HG03280 (cell line): ENCODE measurements at regions not wholly inside any gene's neighbourhood (a gene's known extent, or its start where the extent isn't known, plus 50 kb on each side); places are given as distances from the start of the nearest gene placed in this dataset.

Source experiments
- ATAC-seq: cut with Tn5 transposase; IDR thresholded peaks from one replicate; pipeline ENCODE4 v1.9.1; 2021; ENCODE audit warnings: mild to moderate bottlenecking, moderate library complexity; ENCODE audit not compliant: unreplicated experiment

GRCh38 chr4:164373021-164373420 is 380.9 kb upstream of the SMIM31 start:
- ATAC-seq, result no peak

- ATAC-seq, result no peak
These were observed 376.7 kb upstream of the SMIM31 start for GRCh38 chr4:164377277-164377676.

- ATAC-seq, result no peak
These were observed 375.6 kb upstream of the SMIM31 start for GRCh38 chr4:164378361-164378760.

GRCh38 chr4:164379694-164380093 is 374.2 kb upstream of the SMIM31 start:
- no peak for ATAC-seq

- no peak for ATAC-seq
These were observed 372.1 kb upstream of the SMIM31 start for GRCh38 chr4:164381859-164382258.

GRCh38 chr4:164383058-164383357 is 370.9 kb upstream of the SMIM31 start:
- no peak for ATAC-seq

GRCh38 chr4:164383358-164384220 is 370.3 kb upstream of the SMIM31 start:
- no peak for ATAC-seq

- no peak for ATAC-seq
These were observed 369.5 kb upstream of the SMIM31 start for GRCh38 chr4:164384416-164384815.

- ATAC-seq, result no peak
These were observed 357.5 kb upstream of the SMIM31 start for GRCh38 chr4:164396439-164396838.

- ATAC-seq, result no peak
These were observed 351.4 kb upstream of the SMIM31 start for GRCh38 chr4:164402554-164402953.

- no peak for ATAC-seq
These were observed 348.2 kb upstream of the SMIM31 start for GRCh38 chr4:164405774-164406173.

GRCh38 chr4:164408831-164409230 is 345.1 kb upstream of the SMIM31 start:
- ATAC-seq, result no peak

GRCh38 chr4:164410401-164410800 is 343.5 kb upstream of the SMIM31 start:
- ATAC-seq, result no peak

- ATAC-seq, result no peak
These were observed 341.7 kb upstream of the SMIM31 start for GRCh38 chr4:164412246-164412645.

GRCh38 chr4:164413743-164414142 is 340.2 kb upstream of the SMIM31 start:
- no peak for ATAC-seq

- ATAC-seq, result no peak
These were observed 330.1 kb upstream of the SMIM31 start for GRCh38 chr4:164423819-164424218.

- ATAC-seq, result no peak
These were observed 329.1 kb upstream of the SMIM31 start for GRCh38 chr4:164424846-164425245.

GRCh38 chr4:164428561-164428960 is 325.4 kb upstream of the SMIM31 start:
- no peak for ATAC-seq

- no peak for ATAC-seq
These were observed 315.6 kb upstream of the SMIM31 start for GRCh38 chr4:164438321-164438720.

GRCh38 chr4:164439037-164439436 is 314.9 kb upstream of the SMIM31 start:
- no peak for ATAC-seq

- ATAC-seq, result no peak
These were observed 313.7 kb upstream of the SMIM31 start for GRCh38 chr4:164440199-164440598.

GRCh38 chr4:164441109-164441508 is 312.8 kb upstream of the SMIM31 start:
- ATAC-seq, result no peak

GRCh38 chr4:164442180-164442579 is 311.8 kb upstream of the SMIM31 start:
- ATAC-seq, result no peak
